ENCODE measurements at regions not wholly inside any gene's neighbourhood (a gene's known extent, or its start where the extent isn't known, plus 50 kb on each side); places are given as distances from the start of the nearest gene placed in this dataset.
"Not testable (repeated sequence)": the region's sequence is repeated elsewhere in the genome, so short reads cannot be mapped to it uniquely, and the experiment has no call there.

DNA sequence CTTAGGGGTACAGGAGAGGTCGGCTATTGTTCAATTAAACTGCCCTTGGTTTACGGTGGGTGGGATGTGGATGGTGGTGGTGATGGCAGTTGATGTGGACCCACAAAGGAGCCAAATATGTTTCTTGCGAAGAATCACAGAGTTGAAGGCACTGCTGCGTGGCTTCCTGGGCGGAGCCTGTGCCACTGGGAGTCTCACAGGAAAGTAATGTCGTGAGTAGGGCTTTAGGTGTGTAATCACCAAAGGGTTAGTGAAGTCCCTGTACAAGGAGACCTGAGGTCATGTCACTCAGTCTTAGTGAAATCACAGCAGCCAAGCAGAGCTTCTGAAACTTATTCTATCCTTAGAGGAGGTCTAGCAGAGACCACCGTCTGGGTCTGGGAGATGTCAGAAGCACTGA lies 215.3 kb downstream of the ANKRD36B start:
- H3K9me2 ChIP-seq (replicated peaks; ENCODE audit: control insufficient read depth, low read length); H3K27me3 ChIP-seq (ENCODE audit: control insufficient read depth, low read length); H4K20me1 ChIP-seq (ENCODE audit: control insufficient read depth, insufficient read depth, low read depth, low read length); H3K9me3 ChIP-seq (ENCODE audit: control insufficient read depth, insufficient read depth, low read length); H3K36me3 ChIP-seq (ENCODE audit: control insufficient read depth, low read length); H3K4me1 ChIP-seq (ENCODE audit: control insufficient read depth, low read length); H3K27ac ChIP-seq (ENCODE audit: low read depth, low read length); H3K79me2 ChIP-seq (ENCODE audit: control insufficient read depth, low read length); H3K4me3 ChIP-seq (ENCODE audit: low read length); H3K4me2 ChIP-seq (ENCODE audit: low read length); H3F3A ChIP-seq (ENCODE audit: control insufficient read depth, insufficient read depth): not testable (repeated sequence)

DNA sequence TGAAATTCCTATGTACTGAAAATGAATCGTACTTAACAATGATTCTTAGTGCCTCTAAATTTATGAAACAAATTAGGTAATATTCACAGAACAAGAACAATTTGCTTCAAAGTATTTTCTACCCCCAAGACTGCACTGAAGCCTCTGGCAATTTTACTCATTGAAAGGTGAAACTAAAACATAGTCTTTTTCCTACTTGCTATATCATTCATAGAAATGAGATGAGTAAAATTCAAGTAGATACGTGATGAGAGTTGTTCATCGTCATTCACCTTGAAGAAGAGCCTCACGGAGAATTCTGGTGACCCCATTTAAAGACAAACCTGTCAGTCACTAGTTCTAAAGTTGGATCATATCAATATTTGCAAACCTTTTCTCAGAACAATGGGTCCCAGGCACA lies 226.5 kb downstream of the ANKRD36B start:
- H3K4me2 ChIP-seq (ENCODE audit: low read length); H3K9me2 ChIP-seq (replicated peaks; ENCODE audit: control insufficient read depth, low read length); H3K27ac ChIP-seq (ENCODE audit: low read depth, low read length); H3K4me1 ChIP-seq (ENCODE audit: control insufficient read depth, low read length); H3K36me3 ChIP-seq (ENCODE audit: control insufficient read depth, low read length); H3K4me3 ChIP-seq (ENCODE audit: low read length); H4K20me1 ChIP-seq (ENCODE audit: control insufficient read depth, insufficient read depth, low read depth, low read length); H3K79me2 ChIP-seq (ENCODE audit: control insufficient read depth, low read length); H3F3A ChIP-seq (ENCODE audit: control insufficient read depth, insufficient read depth); H3K27me3 ChIP-seq (ENCODE audit: control insufficient read depth, low read length); H3K9me3 ChIP-seq (ENCODE audit: control insufficient read depth, insufficient read depth, low read length): not testable (repeated sequence)

GRCh38 chr2:97359861-97360584 lies 229.7 kb downstream of the ANKRD36B start:
- Histone ChIP-seq H3F3A (ENCODE audit: control insufficient read depth, insufficient read depth) (no peaks in the 10 kb centered on the region), H3K79me2 (ENCODE audit: control insufficient read depth, low read length) (no peaks in the 10 kb centered on the region), H3K27ac (ENCODE audit: low read depth, low read length) (no peak overlapping the region), H3K9me2 (replicated peaks; ENCODE audit: control insufficient read depth, low read length) (no peaks in the 10 kb centered on the region), H4K20me1 (ENCODE audit: control insufficient read depth, insufficient read depth, low read depth, low read length) (no peaks in the 10 kb centered on the region), H3K4me2 (ENCODE audit: low read length) (no peak overlapping the region), H3K27me3 (ENCODE audit: control insufficient read depth, low read length) (no peaks in the 10 kb centered on the region), H3K4me1 (ENCODE audit: control insufficient read depth, low read length) (peaks cover 17% of the 10 kb centered on the region), H3K4me3 (ENCODE audit: low read length) (no peak overlapping the region), H3K36me3 (ENCODE audit: control insufficient read depth, low read length) (no peaks in the 10 kb centered on the region), H3K9me3 (ENCODE audit: control insufficient read depth, insufficient read depth, low read length) (no peaks in the 10 kb centered on the region)
- no peak for TF ChIP-seq EZH2phosphoT487 (IDR thresholded peaks at IDR 0.05; ENCODE audit: borderline replicate concordance, low read length)
- no peak for TF ChIP-seq CTCF (IDR thresholded peaks at IDR 0.05; ENCODE audit: low read depth, low read length, poor library complexity, severe bottlenecking)

- no peaks in the 10 kb centered on the region for H3K9me3 ChIP-seq (ENCODE audit: control insufficient read depth, insufficient read depth, low read length)
- H3F3A ChIP-seq (ENCODE audit: control insufficient read depth, insufficient read depth): no peaks in the 10 kb centered on the region
- H3K4me1 ChIP-seq (ENCODE audit: control insufficient read depth, low read length): peaks cover 45% of the 10 kb centered on the region
- TF ChIP-seq EZH2phosphoT487 (IDR thresholded peaks at IDR 0.05; ENCODE audit: borderline replicate concordance, low read length): no peak
- TF ChIP-seq CTCF (IDR thresholded peaks at IDR 0.05; ENCODE audit: low read depth, low read length, poor library complexity, severe bottlenecking): peak; percentile 75
- H3K27me3 ChIP-seq (ENCODE audit: control insufficient read depth, low read length): no peaks in the 10 kb centered on the region
- H3K4me2 ChIP-seq (ENCODE audit: low read length): peak overlapping the region; percentile 6
- H4K20me1 ChIP-seq (ENCODE audit: control insufficient read depth, insufficient read depth, low read depth, low read length): no peaks in the 10 kb centered on the region
- no peaks in the 10 kb centered on the region for H3K9me2 ChIP-seq (replicated peaks; ENCODE audit: control insufficient read depth, low read length)
- no peaks in the 10 kb centered on the region for H3K79me2 ChIP-seq (ENCODE audit: control insufficient read depth, low read length)
- 0 out of 2 replicates have a peak overlapping the region, but pooled peaks have one; percentile 6 for H3K4me3 ChIP-seq (ENCODE audit: low read length)
- H3K27ac ChIP-seq (ENCODE audit: low read depth, low read length): no peak overlapping the region
- no peaks in the 10 kb centered on the region for H3K36me3 ChIP-seq (ENCODE audit: control insufficient read depth, low read length)
Observed at GRCh38 chr2:97355887-97356286, 233.8 kb downstream of the ANKRD36B start.
